H1 (cell line): ENCODE measurements at regions not wholly inside any gene's neighbourhood (a gene's known extent, or its start where the extent isn't known, plus 50 kb on each side); places are given as distances from the start of the nearest gene placed in this dataset.
"Not testable (repeated sequence)": the region's sequence is repeated elsewhere in the genome, so short reads cannot be mapped to it uniquely, and the experiment has no call there.

Experiments
- CTCF ChIA-PET: fragments of 300-600 bp; sonication (Branson Sonifier 250); formaldehyde crosslinking; loops from one replicate; lab custom pipeline; 2021; ENCODE audit not compliant: partially characterized antibody; lab: Charles Lee
- POLR2A ChIA-PET: fragments of 300-600 bp; sonication (Branson Sonifier 250); formaldehyde crosslinking; loops from one replicate; lab custom pipeline; 2021; ENCODE audit warnings: inconsistent platforms; ENCODE audit not compliant: partially characterized antibody; lab: Charles Lee
- DNase-seq, 2 experiments: peaks; one replicate each; pipeline versions ENCODE4 v3.0.0 to v3.0.0-alpha.2; 2010 to 2022; ENCODE audit warnings: low spot score in 2 of 2, low read depth in 1 of 2, mixed read lengths in 1 of 2
- FAIRE-seq: peaks from 2 replicates; lab custom pipeline; 2011; peaks lifted over from hg19 to GRCh38; lab: Jason Lieb, UNC
- H2AFZ ChIP-seq: 2 replicates; pipeline ENCODE4 v1.8.1; 2012; ENCODE audit warnings: low read length, inconsistent platforms
- H2AK5ac ChIP-seq: 2 replicates; pipeline ENCODE4 v1.6.1; 2013; ENCODE audit warnings: low read depth, low read length
- H2BK120ac ChIP-seq: replicated peaks from 2 replicates; pipeline ENCODE3; 2013; ENCODE audit warnings: low read depth, low read length, inconsistent platforms
- H2BK12ac ChIP-seq: 2 replicates; pipeline ENCODE4 v1.6.1; 2013; ENCODE audit warnings: low read depth, low read length
- H2BK15ac ChIP-seq: 2 replicates; pipeline ENCODE4 v1.6.1; 2013; ENCODE audit warnings: low read length
- H2BK20ac ChIP-seq: 2 replicates; pipeline ENCODE4 v1.6.1; 2013; ENCODE audit warnings: low read length
- H2BK5ac ChIP-seq: 2 replicates; pipeline ENCODE4 v1.6.1; 2013; ENCODE audit warnings: low read depth, low read length
- H3K14ac ChIP-seq: 2 replicates; pipeline ENCODE4 v1.6.1; 2013; ENCODE audit warnings: inconsistent platforms; ENCODE audit not compliant: insufficient read length
- H3K18ac ChIP-seq: 2 replicates; pipeline ENCODE4 v1.6.1; 2013; ENCODE audit warnings: low read length; ENCODE audit errors: extremely low read depth
- H3K23ac ChIP-seq: 2 replicates; pipeline ENCODE4 v1.6.1; 2013; ENCODE audit warnings: inconsistent platforms; ENCODE audit not compliant: insufficient read length
- H3K23me2 ChIP-seq: 2 replicates; pipeline ENCODE4 v1.6.1; 2013; ENCODE audit warnings: low read depth, low read length
- H3K27ac ChIP-seq: 2 replicates; pipeline ENCODE4 v1.6.1; 2011; ENCODE audit warnings: low read depth, low read length, inconsistent platforms
- H3K27me3 ChIP-seq, 4 experiments: replicated peaks in 1 of 4; 1 replicate in 1 of 4; 2 replicates in 3 of 4; pipeline versions ENCODE4 v1.6.1 to v1.8.1; 2011 to 2013; ENCODE audit warnings: low read length in 3 of 4, mild to moderate bottlenecking in 3 of 4, inconsistent platforms in 2 of 4, mixed read lengths in 2 of 4, moderate library complexity in 1 of 4; ENCODE audit not compliant: control insufficient read depth in 3 of 4, insufficient read depth in 3 of 4; ENCODE audit errors: extremely low read depth in 1 of 4
- H3K36me3 ChIP-seq, 4 experiments: 2 replicates each; pipeline versions ENCODE4 v1.6.1 to v1.8.1; 2011 to 2013; ENCODE audit warnings: mild to moderate bottlenecking in 4 of 4, low read length in 3 of 4, moderate library complexity in 2 of 4, control low read depth in 1 of 4, inconsistent platforms in 1 of 4; ENCODE audit not compliant: insufficient read depth in 4 of 4, control insufficient read depth in 2 of 4
- H3K4ac ChIP-seq: replicated peaks from 2 replicates; pipeline ENCODE3; 2013; ENCODE audit warnings: low read length, low read depth, mixed read lengths, inconsistent platforms; ENCODE audit not compliant: insufficient read length
- H3K4me1 ChIP-seq, 4 experiments: replicated peaks in 1 of 4; 1 replicate in 1 of 4; 2 replicates in 3 of 4; pipeline versions ENCODE4 v1.6.1 to v1.8.1; 2011 to 2013; ENCODE audit warnings: low read length in 3 of 4, inconsistent platforms in 2 of 4, mixed read lengths in 1 of 4; ENCODE audit not compliant: insufficient read depth in 4 of 4, control insufficient read depth in 3 of 4
- H3K4me2 ChIP-seq, 2 experiments: 2 replicates each; pipeline versions ENCODE4 v1.6.1 to v1.8.1; 2011 to 2013; ENCODE audit warnings: low read depth in 2 of 2, low read length in 2 of 2, control low read depth in 1 of 2, inconsistent platforms in 1 of 2, mild to moderate bottlenecking in 1 of 2; ENCODE audit not compliant: insufficient read depth in 1 of 2
- H3K4me3 ChIP-seq, 4 experiments: fragments of 200-600, 300-600 bp in 1 of 4; sonication (generic), shearing (Covaris generic), sonication (Bioruptor Twin) in 1 of 4; 2 replicates each; pipeline versions ENCODE4 v1.5.1 to v1.8.1; 2011 to 2016; ENCODE audit warnings: low read length in 4 of 4, low read depth in 3 of 4, control low read depth in 2 of 4, inconsistent platforms in 2 of 4, mild to moderate bottlenecking in 2 of 4, mixed read lengths in 1 of 4, moderate library complexity in 1 of 4; ENCODE audit not compliant: insufficient read depth in 2 of 4; ENCODE audit errors: extremely low read depth in 1 of 4
- H3K56ac ChIP-seq: replicated peaks from 2 replicates; pipeline ENCODE3; 2013; ENCODE audit warnings: low read depth, mild to moderate bottlenecking, mixed read lengths, low read length, inconsistent platforms; ENCODE audit not compliant: insufficient read length
- H3K79me1 ChIP-seq: 2 replicates; pipeline ENCODE4 v1.6.1; 2013; ENCODE audit warnings: low read depth, low read length, control low read depth
- H3K79me2 ChIP-seq, 2 experiments: 2 replicates each; pipeline versions ENCODE4 v1.6.1 to v1.8.1; 2012 to 2013; ENCODE audit warnings: low read length in 2 of 2, mild to moderate bottlenecking in 2 of 2, inconsistent platforms in 1 of 2; ENCODE audit not compliant: insufficient read depth in 2 of 2, control insufficient read depth in 1 of 2
- H3K9ac ChIP-seq, 4 experiments: replicated peaks in 1 of 4; 1 replicate in 1 of 4; 2 replicates in 3 of 4; pipeline versions ENCODE4 v1.6.1 to v1.8.1; 2011 to 2013; ENCODE audit warnings: low read depth in 3 of 4, low read length in 3 of 4, control low read depth in 2 of 4, mild to moderate bottlenecking in 2 of 4, moderate library complexity in 2 of 4, inconsistent platforms in 1 of 4; ENCODE audit errors: extremely low read depth in 1 of 4
- H3K9me3 ChIP-seq, 2 experiments: 2 replicates each; pipeline versions ENCODE4 v1.6.1 to v1.8.1; 2012 to 2013; ENCODE audit warnings: mild to moderate bottlenecking in 2 of 2, moderate library complexity in 2 of 2, control low read depth in 1 of 2, inconsistent platforms in 1 of 2, low read depth in 1 of 2, low read length in 1 of 2, mixed read lengths in 1 of 2; ENCODE audit not compliant: insufficient read depth in 2 of 2
- H4K20me1 ChIP-seq, 2 experiments: replicated peaks in 1 of 2; 2 replicates each; pipeline versions ENCODE3 to v1.8.1; 2011 to 2013; ENCODE audit warnings: inconsistent platforms in 2 of 2, low read length in 2 of 2, mild to moderate bottlenecking in 1 of 2; ENCODE audit not compliant: insufficient read depth in 2 of 2, control insufficient read depth in 1 of 2
- H4K5ac ChIP-seq: 2 replicates; pipeline ENCODE4 v1.6.1; 2013; ENCODE audit warnings: low read length, low read depth, mixed read lengths, inconsistent platforms; ENCODE audit not compliant: insufficient read length
- H4K8ac ChIP-seq: 2 replicates; pipeline ENCODE4 v1.8.0; 2013; ENCODE audit warnings: mild to moderate bottlenecking, moderate library complexity, low read length, inconsistent platforms; ENCODE audit not compliant: insufficient read depth; ENCODE audit errors: extremely low read depth
- H4K91ac ChIP-seq: replicated peaks from 2 replicates; pipeline ENCODE3; 2013; ENCODE audit warnings: low read length, mixed read lengths, inconsistent platforms; ENCODE audit not compliant: insufficient read length
- WGBS, 2 experiments: shearing (Covaris generic) in 1 of 2; methylation state at CpG; one replicate each; pipeline versions ENCODE4 v1.1.6 to v1.1.7; 2013 to 2015; ENCODE audit warnings: low lambda C conversion rate in 2 of 2, mixed read lengths in 2 of 2, inconsistent platforms in 1 of 2, low coverage in 1 of 2, missing lambda C conversion rate in 1 of 2; ENCODE audit not compliant: insufficient replicate concordance in 2 of 2, insufficient coverage in 1 of 2, insufficient read length in 1 of 2; ENCODE audit errors: extremely low coverage in 1 of 2, missing lambda C conversion rate in 1 of 2; 5-methylcytosine and 5-hydroxymethylcytosine counted together

DNA sequence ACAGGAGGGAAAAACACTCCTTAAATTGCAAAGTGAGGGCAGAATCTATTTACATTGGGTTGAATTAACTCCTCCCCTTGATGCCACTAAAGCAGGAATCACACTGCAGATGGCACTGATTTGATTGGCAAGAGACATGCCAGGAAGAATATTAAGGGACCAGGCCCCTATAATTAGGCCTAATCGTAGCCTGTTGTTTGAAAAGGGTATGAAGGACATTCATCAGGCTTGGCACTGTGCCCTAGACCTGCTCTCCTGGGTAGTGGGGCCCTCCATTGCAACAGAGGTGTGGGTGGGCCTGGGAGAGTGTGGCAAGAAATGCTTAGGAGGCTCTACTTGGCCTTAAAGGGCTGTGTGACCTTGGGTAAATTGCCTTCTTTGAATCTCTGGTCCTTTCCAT lies 102.3 kb downstream of the SINHCAF start:
- H2AK5ac ChIP-seq, H3K56ac ChIP-seq, H4K20me1 ChIP-seq, H2BK12ac ChIP-seq, H3K79me2 ChIP-seq, H3K4ac ChIP-seq, H2BK120ac ChIP-seq, H3K4me2 ChIP-seq, H3K23ac ChIP-seq, H4K5ac ChIP-seq, POLR2A ChIA-PET, H3K18ac ChIP-seq, H2BK20ac ChIP-seq, H2AFZ ChIP-seq, H2BK5ac ChIP-seq, H3K9ac ChIP-seq, H3K79me1 ChIP-seq, H3K14ac ChIP-seq, H3K23me2 ChIP-seq, FAIRE-seq, H4K8ac ChIP-seq, H3K4me3 ChIP-seq, H2BK15ac ChIP-seq, H4K91ac ChIP-seq, H3K36me3 ChIP-seq, H3K27ac ChIP-seq, DNase-seq, H3K9me3 ChIP-seq: not testable (repeated sequence)
- WGBS, 2 experiments, result 79% methylated on average over 1 of the region's 1 CpG; no CpG with 5 or more reads in 1 of the 2 experiments
- CTCF ChIA-PET, result interaction anchor here (1.1 to 20.4 kb wide), 4 partner anchors 13 to 48 kb away, joined by 4 to 231 read pairs (median 5); no protein-coding TSS in a partner anchor
- H3K4me1 ChIP-seq, result peaks cover 7 to 16% (median 9%) of the 10 kb centered on the region in 4 experiments
- H3K27me3 ChIP-seq, result peaks cover 0 to 10% (median 3%) of the 10 kb centered on the region in 4 experiments; a peak in 4 of 7 replicates
